CD4-positive, alpha-beta T cell treated with Interleukin-12 subunit alpha and Interleukin-12 subunit beta, for 1 hour (primary cell): ENCODE measurements at regions not wholly inside any gene's neighbourhood (a gene's known extent, or its start where the extent isn't known, plus 50 kb on each side); places are given as distances from the start of the nearest gene placed in this dataset.

Source experiments
- DNase-seq: peaks from one replicate; pipeline ENCODE4 v3.0.0-alpha.2; 2020

DNA sequence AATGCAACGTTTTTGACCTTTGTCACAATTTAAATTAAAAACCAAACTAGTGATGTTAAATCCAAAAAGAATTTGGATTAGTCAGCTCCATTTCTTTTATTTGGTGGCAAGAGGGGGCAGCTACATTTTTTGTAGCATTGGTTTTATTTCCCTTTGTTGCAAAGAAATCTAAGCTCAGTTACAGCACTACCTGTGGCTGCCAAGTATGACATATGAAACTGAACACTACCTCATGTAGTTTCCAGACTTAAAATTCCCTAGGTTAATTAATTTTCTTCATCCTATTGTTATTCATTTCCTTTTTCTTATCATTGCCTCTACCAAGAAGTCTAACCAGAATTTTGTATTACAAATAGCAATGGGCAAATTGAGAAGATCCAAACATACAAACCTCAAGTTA lies 393.5 kb downstream of the BRINP1 start:
- DNase-seq: no peak

DNA sequence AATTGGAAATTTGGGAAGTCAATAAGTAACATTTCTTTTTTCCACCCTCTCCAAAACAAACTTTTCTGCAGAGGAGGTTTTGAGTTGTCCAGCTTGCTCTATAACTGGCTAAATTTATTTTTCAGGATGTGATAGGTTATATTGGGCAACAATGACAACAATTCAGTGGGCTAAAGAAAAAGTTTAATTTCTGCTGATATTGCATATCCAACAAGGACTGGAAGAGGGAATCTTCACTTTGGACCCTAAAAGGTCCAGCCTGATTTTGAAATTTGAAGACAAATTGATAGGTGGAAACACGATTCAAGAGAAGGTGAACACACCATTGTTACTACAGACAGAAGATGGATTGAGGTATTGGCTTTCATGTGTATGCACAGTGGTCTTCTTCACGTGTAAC lies 393.1 kb downstream of the BRINP1 start:
- DNase-seq: no peak

DNA sequence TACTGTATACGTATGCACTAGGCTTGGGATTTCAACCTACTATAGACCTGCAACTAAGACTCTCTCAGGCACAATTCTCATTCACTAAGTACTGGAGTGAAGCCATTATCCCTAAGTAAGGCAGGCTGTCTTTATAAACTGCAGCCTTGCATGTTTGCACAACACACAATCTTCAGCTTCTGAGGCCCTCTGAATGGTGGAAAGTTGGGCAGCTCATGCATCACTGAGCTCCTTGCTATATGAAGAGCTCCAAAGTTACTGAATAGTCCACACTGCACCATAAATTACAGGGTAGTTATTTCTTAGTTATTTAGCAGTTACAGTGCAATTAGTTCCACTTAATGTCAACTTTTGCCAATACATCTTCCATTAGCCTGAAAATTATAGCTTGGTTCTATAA lies 384.6 kb downstream of the BRINP1 start:
- no peak for DNase-seq

DNA sequence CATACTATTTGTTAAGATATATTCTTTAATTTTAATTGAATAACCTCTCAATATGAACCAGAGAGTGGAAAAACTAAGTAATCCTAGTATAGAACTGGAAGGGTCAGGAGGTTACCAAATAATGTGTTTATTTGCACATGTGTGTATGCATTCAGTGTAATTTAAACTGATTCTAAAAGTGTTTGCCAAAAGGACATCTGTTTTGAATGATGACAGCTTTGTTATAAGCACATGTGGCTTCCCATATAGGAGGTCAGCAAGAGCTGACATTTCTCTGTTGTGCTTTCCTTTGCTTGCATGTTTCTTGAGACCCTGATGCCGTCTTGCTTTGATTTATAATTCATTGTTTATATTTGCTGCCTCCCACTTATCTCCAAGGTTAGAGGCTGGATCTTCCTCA lies 383.4 kb downstream of the BRINP1 start:
- DNase-seq: no peak

DNA sequence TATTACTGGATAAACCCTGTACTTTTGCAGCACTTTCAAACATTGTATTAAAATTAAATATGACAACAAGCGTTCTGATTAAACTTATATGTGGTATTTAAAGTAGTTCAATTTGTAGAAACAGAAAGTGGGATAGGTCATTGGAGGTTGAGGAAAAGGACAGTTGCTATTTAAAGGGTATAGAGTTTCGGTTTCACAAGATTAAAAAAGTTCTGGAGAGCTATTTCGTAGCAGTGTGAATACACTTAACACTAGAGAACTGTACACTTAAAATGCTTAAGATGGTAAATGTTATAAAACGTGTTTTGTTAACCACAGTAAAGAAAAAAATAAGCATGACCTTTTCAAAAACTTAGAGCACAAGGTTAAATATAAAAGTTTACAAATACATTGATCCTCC lies 382.1 kb downstream of the BRINP1 start:
- DNase-seq: no peak

DNA sequence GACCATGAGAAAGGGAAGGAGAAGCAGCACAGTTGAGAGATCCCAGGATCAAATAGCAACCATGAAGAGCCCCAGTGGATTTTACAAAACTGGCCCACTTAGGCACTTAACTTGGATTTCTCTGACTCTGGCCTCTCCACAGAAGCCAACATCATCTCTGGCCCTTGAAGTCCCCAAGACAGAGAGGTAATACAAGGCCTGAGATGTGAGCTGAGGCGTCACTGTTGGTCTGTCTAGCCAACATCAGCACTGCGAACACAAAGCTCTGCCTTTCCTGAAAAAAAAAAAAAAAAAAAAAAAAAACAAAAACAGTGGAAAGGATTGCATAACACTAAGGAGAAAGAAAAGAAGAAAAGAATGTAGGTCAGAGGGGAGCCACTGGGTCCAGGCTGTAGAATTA lies 378.3 kb downstream of the BRINP1 start:
- DNase-seq: no peak

DNA sequence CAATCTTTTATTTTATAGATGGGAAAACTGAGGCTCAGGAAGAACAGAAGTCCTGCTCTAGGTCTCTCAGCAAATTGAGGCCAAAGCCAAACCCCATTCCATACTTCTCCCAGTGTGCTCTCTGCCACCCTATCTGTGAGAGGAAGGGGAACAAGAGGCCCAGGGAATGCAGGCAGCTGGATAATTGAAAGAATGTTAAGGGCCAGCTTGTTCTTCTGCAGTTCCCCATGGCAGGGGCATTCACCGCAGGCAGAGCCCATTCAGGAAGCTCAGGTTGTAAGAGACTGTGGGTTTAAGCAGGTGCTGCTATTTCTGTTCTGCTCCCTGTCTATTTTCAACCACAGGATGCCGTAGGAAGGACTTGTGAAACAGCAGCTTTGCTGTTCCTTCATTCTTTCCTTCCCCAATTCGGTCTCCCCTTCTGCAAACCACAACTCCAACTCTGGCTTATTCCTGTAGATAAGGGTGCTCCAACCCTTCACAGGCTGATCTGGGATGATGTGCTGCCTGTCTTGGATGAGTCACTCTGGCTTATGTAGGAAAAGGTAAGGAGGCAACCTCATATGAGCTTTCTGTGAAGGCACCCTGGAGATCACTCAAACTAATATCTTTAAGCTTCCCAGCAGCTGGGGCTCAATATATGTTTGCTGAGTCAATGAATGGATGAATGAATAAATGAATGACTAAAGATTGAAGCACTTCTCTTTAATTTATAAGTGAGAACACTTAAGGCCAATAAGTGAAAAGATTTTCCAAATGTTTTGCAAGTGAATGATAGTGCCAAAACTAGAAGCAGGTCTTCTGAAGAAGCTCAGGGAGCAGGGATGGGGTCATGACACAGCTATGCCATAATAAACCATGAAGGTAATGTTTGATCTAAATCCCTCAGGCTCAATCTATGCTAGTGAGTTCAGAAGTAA lies 377.6 kb downstream of the BRINP1 start:
- DNase-seq: no peak

DNA sequence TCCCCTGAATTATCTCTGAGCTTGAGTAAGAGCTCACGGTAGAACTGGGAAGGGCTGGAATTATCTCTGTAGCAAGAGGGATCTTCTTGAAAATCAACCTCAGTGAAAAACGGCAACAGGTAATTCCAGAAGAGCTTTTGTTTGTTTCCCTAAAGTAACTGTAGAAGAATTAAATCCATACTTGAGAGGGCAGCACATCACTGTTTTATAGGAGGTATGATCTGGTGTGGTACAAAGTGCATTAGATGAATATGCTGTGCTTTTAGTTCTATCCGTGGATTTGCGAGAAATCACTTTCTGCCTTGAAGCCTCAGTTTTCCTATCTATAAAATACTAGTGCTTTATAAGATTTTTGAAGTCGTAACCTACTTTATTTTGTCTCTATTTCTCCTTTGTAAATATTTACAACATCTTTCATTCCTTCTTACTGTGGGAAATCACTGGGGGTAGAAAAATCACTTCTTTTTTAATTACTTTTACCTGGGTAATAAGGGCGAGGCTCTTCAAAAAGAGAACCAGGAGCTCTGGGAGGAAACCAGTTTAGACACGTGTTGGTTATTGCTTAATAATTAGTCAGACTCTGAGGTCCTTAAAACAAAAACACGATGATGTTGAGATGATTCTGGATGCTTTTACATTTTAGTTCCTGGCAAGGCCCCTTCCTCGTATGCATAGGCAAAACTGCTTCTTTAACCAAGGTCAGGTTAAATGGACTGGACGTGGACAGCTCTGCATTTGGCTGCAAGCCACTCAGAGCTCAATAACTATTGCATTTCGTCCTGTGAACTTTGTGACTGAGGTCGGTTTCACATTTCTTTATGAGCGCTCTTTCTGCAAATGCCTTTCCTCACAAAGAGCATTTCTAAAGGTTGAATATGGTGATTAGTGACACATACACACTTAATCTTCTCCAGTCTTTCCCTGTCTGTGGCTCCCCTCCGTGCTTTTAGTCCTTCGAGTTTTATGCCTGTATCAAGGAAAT lies 376.1 kb downstream of the BRINP1 start:
- no peak for DNase-seq

DNA sequence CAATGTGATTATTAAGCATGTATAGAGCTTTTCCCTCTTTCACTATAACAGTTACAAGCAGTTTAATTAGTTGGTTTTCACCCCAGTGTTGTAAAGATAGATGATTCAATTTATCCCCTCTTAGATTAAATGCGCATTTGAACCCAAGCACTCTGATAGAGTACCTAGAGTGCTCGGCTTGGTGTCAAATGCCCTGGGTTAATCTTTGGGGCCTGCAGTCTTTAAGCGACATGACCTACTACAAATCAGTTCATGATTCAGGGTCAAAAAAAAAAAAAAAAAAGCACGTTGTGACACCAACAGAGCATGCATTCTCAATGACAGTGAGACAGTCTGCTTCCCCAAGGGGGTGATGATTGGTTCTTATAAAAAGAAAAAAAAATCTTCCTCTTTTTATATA lies 375.3 kb downstream of the BRINP1 start:
- no peak for DNase-seq

DNA sequence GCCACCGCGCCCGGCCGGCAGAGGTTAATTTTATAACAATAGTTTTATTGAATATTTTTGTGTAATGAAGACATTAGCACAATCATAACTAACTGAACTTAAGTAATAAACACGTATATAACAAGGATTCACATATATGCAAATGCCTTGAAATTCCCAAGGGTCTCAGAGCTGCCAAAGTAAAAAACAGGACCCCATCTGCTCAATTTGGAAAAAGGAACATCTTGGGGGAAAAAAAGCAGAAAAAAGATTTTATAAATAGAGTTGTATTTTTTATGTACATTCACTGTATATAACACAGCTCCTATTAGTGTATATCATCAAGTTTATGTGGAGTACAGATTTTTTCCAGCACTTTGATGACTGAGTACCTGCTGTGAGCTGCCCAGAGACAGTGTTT lies 366.7 kb downstream of the BRINP1 start:
- DNase-seq: no peak

DNA sequence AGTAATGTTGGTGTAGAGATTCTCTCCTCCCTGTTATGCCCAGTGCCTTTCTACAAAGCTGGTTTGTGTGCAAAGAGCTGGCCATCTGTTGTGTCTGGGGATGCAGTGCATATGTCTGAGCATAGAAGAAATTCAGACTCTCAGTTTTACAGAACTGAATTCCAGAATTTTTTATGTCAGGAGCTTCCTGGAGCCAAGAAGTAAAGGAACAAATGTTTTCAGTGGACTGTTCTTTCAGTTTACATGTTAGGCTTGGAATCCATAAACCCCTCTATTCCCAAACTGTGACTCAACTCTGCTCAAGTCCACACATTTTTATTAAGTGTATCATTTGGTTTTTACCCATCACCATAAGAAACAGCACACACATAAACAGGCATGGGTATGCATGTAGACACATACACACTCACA lies 366.0 kb downstream of the BRINP1 start:
- no peak for DNase-seq

DNA sequence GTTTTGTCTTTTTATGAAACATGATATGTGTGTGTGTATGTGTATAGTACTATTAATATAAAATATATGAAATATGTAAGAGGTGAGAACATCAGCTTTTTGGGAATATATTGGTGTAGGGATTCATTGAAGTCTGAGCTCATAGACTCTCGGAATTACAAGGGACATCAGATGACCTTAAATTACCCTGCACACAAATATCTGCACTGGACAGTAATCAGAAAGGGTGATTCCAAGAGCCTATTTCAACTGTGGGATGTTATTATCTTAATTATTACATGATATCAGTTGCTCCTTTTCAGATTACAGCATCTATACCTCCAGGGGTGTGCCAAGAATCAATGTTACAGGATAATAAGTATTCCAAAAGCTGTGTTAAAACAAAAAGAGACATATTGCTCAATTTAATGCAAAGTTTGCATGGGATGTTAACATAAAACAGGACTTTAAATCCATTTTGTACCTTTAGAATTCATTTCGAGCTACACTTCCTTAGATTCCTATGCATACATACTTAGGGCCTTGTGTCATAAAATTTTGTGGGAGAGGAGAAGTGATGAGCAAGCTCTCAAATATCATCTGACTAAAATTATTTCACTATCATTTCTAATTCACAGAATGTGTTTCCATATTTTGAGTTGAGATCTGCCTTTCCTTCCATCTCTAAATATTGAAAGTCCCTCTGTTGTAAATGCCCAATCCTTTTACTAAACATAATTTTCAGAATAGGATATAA lies 365.2 kb downstream of the BRINP1 start:
- DNase-seq: no peak

DNA sequence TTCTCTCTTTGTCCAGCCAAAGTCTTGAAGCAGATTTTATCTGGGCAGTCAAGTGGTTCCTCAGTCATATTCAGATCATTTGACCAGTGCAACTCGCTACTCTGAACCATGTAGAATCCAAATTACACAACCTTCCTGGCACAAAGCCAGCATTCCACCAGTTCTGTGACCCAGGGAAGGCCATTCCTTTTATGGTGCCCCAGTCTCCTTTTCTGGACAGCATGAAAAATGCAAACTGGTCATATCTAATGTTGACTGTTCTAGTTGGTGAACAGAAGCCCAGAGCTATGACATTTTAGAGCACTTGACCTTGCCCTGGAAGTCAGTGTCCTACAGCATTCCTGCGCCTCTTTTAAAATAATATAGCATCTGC lies 364.6 kb downstream of the BRINP1 start:
- no peak for DNase-seq

DNA sequence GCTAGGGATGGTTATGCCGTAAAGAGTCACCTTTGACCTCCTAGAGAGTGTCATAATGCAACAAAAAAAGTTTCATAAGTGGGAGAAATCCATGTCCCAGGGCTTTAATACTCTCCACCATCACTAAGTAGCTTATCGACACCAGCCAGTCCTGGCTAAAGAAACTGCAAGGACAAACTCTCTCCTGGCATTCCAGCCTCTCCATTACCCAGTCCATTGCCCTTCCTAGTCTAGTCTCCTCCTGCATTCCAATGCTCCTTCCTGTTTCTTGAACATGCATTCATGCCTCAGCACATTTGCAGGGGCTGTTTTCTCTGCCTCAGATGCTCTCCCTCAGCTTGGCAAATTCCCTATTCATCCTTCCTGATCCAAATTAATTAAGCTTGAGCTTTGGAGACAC lies 364.1 kb downstream of the BRINP1 start:
- no peak for DNase-seq

DNA sequence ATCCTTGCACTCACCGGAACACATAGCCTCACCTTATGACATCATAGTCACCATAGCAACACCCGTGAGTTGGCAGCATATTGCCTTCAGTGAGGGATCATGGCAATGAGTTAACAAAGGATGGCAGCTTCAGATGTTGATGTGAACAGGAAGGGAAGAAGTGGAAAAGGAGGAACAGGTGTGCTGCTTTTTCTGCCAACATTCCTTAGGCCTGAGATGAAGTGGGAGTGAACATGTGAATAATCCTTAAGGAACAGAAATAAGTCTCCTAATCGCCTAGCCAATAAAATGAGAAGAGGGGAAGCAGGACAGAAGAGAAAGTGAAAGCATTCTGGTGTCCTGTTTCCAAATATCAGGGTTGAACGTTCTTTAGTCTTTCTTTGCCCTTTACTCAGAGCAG lies 360.0 kb downstream of the BRINP1 start:
- DNase-seq: no peak

DNA sequence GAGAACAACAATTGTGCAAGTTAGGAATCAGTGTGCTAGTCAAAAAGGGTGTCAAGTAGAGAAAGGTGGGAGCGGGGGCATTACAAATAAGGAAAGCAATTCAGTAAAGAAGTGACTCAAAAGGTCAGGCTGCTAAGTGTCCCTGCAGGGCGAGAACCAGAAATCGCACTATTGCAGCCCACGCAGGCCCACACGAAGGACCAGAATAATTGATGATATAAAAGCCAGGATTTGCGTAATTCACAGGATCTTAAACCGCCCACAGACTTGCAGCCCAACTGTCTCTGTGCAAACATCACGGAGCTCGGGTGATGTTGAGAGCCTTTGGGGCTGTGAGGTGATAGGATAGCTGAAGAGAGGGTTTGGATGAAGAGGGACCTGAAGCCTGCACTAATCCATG lies 349.0 kb downstream of the BRINP1 start:
- no peak for DNase-seq

DNA sequence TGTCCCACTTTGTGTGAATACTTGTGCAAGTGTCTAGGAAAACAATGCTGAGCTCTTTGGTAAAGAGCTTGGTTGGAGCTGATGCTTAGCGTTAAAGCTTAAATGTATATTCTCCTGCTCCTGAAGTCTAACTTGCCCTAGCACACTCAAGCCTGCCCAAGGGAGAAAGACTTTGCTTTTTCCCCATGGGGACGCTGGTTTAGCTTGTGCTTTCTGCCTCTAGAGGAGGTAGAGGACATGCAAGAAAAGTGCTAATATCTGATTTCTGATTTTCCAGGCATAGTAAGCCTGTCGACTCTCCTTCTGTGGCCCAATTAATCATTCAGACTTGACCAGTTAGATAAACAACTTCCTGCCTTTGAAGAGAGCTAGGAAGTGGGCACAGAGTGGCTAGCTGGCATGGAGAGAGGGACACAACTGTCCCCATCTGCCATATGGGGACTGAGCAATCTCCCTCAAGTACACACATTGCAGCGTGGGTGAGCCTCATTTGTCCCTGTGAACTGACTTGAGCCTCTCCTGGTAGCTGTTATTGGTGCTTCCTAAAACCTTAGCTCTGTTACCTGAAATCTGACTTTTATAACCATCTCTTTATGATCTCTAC lies 348.4 kb downstream of the BRINP1 start:
- no peak for DNase-seq

DNA sequence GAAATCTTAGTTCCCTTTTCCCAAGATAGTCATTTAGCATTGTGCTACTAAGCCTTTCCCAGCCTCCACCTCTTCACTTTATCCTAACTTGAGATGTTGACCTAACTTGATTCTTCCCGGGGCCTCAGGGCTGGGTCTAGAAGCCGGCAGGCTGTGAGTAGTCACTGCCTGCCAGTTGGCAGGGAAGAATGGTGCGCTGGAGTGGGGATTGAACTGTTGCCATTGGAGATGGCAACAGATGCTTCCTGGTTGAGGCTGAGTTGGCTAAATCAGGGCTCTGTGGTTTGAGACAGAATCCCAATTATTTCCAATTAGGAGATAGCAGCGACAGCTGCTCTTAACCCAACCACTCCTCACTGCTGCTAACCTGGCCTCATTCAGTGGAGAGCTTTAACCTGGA lies 343.1 kb downstream of the BRINP1 start:
- DNase-seq: no peak

DNA sequence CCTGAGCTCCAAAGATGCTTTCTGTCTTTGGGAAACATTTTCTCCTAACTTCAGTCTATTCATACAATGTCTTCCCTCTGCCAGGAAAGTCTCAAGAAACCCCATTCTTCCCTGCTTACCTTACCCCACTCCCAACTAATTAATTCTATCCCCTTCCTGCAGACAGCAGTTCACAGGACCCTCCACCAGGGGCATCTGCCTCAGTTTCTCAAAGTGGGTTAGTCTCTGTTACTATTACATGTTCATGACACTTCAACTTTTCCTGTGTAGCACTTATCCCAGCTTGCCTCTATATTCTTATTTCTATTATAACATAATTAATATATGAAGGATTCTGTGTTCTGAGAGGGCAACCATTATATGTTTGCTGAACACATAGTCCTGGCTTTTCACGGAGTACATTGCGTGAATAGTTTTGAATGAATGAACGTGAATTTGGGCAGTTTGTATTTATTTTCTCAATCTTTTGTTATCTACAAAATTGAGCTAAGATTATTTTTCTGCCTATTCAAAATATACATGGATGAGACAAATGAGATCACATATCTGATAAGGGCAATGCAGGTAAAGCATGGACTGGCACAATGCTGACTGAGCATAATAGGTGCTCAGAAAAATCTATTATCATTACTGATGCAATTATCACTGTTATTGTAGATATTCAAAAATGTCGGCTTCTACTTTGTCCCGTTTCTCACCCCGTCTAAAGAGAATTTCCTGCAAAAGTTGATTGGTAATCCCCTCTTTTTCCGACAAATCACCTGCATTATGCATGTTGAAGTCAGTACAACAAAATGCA lies 341.1 kb downstream of the BRINP1 start:
- DNase-seq: no peak

DNA sequence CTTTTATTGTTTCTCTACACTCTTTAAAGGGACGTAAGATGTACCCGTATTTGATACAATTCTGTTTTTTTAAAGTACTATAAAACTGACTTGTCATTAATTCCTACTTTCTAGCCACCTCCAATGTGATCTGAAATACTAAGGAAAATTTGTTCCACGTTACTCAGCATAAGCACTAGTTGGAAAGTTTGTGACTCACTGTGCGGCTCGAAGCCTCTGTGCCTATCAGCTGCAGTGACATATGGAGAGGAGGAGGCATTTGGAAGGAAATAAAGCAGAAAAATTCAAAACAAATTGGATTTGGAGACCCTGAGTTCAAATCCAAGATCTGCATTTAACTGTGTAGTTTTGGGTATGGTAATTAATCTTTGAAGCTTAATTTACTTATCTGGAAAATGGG lies 339.3 kb downstream of the BRINP1 start:
- no peak for DNase-seq

DNA sequence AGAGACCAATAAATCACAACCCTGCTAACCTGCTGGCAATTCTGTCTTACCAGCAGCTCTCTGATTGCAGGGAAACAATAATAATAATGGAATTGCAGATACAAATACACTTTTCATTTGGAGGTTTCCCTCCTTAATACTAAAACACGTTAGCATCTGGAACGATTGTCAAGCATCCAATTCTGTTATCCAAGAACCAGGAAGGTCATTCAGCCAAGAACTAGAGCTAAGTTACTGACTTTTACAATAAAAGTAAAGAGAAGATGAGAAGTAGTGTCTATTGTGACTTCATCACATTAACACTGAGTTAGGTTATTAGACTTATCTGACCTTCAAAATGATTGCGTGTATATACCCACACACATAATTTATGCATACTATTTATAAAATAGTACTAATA lies 335.6 kb downstream of the BRINP1 start:
- no peak for DNase-seq

DNA sequence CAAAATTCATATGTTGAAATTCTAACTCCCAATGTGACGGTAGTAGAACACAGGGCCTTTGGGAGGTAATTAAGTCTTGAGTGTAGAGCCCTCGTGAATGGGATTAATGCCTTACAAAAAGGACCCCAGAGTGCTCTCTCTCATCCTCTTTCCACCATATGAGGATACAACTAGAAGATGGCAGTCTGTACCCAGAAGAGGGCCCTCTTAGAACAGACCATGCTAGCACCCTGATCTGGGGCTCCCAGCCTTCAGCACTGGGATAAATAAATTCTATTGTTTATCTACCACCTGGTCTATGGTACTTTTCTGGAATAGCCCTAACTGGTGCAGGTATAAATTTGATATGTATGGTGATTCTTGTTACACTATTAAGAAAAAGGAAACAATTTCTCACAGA lies 332.3 kb downstream of the BRINP1 start:
- no peak for DNase-seq
